Caki2 (cell line): ENCODE measurements at regions not wholly inside any gene's neighbourhood (a gene's known extent, or its start where the extent isn't known, plus 50 kb on each side); places are given as distances from the start of the nearest gene placed in this dataset.
"Not testable (repeated sequence)": the region's sequence is repeated elsewhere in the genome, so short reads cannot be mapped to it uniquely, and the experiment has no call there.

Source experiments
- DNase-seq: peaks from one replicate; pipeline ENCODE4 v3.0.0-alpha.2; 2015; ENCODE audit warnings: low read depth
- in situ Hi-C: cut with HindIII; loops from 2 replicates; pipeline ENCODE4 v1.10.0; 2016; ENCODE audit warnings: low sequenced_read_pairs, low pct_unique_long_range_greater_than_20kb, mixed read lengths

DNA sequence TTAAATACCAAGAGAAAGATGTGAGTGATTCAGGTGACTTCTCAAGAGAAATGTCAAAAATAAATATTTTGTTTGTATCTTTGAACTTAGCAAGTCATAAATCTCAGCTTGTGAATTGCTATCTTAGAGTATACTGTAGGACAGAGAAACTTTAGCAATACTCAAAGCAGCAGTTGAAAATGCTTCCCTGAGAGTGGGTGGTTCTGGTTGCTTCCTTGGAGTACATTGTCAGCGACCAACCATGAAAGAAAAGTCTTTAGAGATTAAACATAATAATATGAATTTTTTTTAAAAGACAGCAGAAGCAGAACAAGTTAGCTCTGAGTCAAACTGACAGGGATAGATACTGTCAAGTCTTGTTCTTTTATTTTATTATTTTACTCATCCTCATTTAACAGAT, 86.8 kb upstream of the OSBPL8 start:
- in situ Hi-C loops, result no loop called here
- DNase-seq, result no peak

GRCh38 chr12:76649099-76649498, 89.5 kb upstream of the OSBPL8 start:
- in situ Hi-C loops, result no loop called here
- no peak for DNase-seq

- in situ Hi-C loops, result no loop called here
- no peak for DNase-seq
These were observed 92.8 kb upstream of the OSBPL8 start for GRCh38 chr12:76652402-76652801.

- DNase-seq, result no peak
- in situ Hi-C loops, result no loop called here
These were observed 93.8 kb upstream of the OSBPL8 start for GRCh38 chr12:76653342-76653741.

DNA sequence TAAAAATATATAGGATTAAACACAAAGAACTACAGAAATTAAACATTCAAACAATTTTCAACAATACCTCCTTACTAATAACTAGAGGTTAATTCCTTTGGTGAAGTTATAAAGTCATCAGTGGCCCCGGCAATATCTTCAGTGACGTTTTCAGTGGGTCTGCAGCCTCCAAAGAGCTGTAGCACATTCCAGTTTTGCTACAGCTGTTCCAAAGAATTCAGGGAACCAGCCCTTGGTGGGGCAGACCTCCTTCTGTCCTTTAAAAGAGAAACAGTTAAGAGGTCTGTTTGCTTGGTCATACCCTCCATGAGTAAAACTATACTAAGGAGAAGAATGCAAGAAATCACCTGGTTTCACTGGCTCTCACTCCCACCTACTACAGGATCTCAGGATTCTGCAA, 99.2 kb upstream of the ZDHHC17 start:
- in situ Hi-C loops, result no loop called here
- no peak for DNase-seq

DNA sequence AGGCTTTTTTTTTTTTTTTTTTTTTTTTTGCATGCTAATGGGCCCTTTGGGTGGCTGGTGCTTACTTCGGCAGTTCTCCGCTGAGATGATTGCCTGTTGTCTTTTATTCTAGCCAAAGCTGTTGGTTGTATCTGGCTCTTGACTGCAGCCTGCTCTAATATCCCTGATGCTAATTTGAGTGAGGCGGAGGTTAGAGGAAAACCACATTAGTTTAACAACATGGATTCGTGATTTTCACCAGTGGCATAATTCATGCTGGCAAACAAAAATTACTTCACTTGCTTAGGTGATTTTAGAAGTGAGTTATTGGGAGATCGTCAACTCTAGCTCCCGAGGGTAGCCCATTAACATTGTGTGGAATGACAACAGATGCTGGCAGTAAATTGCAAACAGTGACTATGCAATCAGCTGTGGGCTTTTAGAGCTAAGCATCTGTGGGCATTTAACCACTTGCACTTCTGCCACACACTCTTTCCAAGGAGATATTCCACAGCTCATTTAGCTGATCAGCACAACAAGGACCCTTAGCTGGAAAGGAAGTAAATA, 97.6 kb upstream of the ZDHHC17 start:
- in situ Hi-C loops, result no loop called here
- no peak for DNase-seq

GRCh38 chr12:76669981-76670380, 93.9 kb upstream of the ZDHHC17 start:
- in situ Hi-C loops, result no loop called here
- no peak for DNase-seq

DNA sequence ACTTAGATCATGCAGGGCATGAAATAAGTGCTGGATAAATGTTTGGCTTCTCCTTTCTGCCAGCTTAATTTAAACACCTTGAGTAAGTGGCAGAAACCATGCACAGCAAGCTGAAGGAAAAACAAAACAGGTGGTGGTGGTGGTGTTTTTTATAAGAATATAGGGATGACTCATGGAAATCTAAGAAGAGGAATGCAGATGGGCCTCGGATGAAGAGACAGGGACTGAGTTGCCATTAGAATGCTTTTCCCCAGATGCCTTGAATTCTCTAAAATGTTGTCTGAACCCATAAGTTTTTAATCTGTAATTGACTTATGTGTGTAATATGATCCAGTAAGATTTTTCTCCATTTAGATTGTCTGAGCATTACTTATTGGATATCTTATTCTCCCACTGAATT, 93.1 kb upstream of the ZDHHC17 start:
- in situ Hi-C loops, result no loop called here
- peak; percentile 69 for DNase-seq

- in situ Hi-C loops, result no loop called here
- DNase-seq, result no peak
These were observed 89.1 kb upstream of the ZDHHC17 start for GRCh38 chr12:76674669-76675315.

DNA sequence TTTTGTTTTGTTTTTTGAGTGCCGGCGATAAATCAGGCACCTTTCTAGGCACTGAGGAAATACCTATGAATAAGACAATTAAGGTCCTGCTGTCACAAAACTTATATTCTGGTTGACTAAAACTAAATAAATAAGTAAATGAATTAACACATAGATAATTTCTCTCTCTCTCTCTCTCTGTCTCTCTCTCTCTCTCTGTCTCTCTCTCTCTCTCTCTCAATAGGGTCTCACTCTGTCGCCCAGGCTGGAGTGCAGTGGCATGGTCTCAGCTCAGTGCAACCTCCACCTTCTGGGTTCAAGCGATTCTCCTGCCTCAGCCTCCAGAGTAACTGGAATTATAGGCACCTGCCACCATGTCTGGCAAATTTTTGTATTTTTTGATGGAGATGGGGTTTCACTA, 87.7 kb upstream of the ZDHHC17 start:
- in situ Hi-C loops, DNase-seq: not testable (repeated sequence)

GRCh38 chr12:76678992-76679391, 84.9 kb upstream of the ZDHHC17 start:
- in situ Hi-C loops, result no loop called here
- no peak for DNase-seq

DNA sequence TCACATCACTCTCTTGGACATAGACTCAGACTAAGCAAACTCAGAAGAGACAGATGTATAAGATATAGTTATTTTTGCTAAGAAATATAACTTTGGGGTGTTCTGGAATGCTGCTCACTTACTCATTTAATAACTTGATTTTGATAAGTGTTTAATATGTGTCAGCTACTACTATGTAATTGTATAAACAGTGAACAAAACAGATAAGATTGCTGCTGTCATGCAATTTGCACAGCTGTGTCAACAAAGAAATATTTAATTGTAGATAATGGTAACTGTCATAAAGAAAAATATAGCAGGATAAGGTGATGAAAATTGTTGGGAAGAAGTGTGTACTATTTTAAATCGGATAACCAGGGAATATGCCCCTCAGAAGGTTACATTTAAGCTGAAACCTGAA, 84.1 kb upstream of the ZDHHC17 start:
- no peak for DNase-seq
- in situ Hi-C loops, result no loop called here

DNA sequence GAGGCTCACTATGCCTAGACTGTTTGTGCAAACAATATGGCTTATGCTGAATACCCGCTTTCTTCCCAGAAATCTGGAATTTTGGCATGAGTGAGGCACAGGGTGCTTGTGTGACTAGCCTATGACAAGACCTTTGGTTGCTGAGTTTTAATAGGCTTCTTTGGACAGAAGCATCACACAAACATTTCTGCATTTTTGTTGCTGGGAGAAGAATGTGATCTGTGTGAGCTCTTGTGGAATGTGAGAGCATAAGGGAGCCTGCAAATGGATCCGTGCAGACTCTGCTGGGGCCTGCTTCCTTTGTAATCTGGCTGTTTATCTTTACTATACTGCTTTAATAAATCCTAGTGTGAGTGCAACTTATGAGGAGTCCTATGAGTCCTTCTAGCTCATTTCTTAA, 83.0 kb upstream of the ZDHHC17 start:
- no peak for DNase-seq
- in situ Hi-C loops, result no loop called here

DNA sequence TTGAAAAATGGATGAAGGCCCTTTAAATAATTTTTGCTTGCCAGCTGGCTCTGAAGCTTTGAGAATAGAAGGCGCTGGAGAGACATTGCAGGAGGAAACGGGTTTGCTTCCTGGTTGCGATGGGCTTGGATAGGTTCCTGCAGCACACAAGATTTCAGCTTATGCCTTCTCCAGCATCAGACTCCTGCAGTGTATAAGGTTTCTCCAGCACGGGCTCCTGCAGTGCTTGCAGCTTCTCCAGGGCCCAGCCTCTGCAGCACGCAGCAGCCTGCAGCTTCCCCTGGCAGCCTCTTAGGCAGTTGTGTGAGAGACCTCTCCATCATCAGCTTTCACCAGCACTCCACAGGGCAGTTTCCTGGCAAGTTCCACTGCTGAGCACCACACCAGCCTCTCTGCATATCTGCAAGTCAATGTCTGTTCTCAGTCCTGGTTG, 78.7 kb upstream of the ZDHHC17 start:
- DNase-seq, result no peak
- in situ Hi-C loops, result no loop called here

- in situ Hi-C loops, result no loop called here
- no peak for DNase-seq
These were observed 75.9 kb upstream of the ZDHHC17 start for GRCh38 chr12:76687981-76688380.

DNA sequence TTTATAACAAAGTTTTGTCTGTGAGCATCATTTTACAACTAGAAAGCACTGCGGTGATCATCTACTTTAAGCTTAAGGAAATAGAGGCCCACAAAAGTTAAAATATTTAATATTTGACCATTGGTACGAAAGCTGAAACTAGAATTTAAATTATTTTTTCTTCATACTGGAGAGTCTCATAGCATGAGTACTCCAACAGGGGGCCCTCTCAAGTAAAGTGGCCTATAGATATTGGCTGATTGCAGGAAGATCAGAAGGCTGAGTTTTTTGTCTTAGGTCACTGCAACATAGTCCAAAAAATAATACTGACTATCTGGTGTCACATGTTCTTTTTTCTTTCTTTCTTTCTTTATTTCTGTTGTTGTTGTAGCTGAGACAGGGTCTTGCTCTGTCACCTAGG, 75.3 kb upstream of the ZDHHC17 start:
- in situ Hi-C loops, result no loop called here
- DNase-seq, result no peak

GRCh38 chr12:76690921-76691700, 72.8 kb upstream of the ZDHHC17 start:
- no peak for DNase-seq
- in situ Hi-C loops, result no loop called here

DNA sequence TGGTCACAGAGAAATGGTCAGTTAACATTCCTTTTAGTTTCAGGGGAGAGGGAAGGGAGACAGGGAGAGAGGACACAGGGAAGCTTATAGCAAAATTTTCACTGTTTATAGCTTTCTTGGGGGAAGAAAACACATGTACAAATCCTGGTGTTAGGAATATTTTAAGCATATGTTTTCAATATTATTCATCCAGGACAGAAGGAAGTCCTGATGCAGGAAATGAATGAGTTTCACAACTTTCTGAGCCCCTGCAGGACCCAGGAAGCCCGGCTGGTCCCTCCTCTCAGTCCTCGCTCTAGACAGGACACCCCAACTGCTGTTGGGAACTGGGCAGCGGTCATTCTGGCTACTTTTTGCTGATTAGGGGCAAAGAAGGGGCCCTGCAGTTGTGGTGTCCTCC, 71.1 kb upstream of the ZDHHC17 start:
- no peak for DNase-seq
- in situ Hi-C loops, result no loop called here

DNA sequence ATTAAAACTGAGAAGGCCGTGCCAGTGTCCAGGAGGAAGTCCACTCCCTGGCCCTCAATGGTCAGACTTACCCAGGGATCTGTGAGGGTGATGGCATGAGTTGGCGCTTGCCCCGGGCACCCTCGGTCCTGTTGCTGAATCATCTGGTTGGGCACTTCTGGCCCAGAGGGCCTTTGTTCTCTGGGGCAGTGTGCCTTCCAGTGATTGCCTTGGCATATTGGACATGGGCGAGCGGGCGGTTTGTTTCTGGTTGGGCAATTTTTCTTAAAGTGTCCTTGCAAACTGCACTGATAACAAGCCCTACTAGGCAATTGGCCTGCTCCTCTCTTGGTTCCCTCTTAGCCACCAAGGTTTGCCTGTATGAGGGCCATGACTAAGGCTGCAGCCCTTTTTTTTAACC, 69.5 kb upstream of the ZDHHC17 start:
- no peak for DNase-seq
- in situ Hi-C loops, result no loop called here

- DNase-seq, result no peak
- in situ Hi-C loops, result no loop called here
These were observed 67.7 kb upstream of the ZDHHC17 start for GRCh38 chr12:76696186-76696585.
